ENCODE measurements at regions not wholly inside any gene's neighbourhood (a gene's known extent, or its start where the extent isn't known, plus 50 kb on each side); places are given as distances from the start of the nearest gene placed in this dataset.

GRCh38 chr19:56721714-56722113 is 50.2 kb upstream of the ZNF835 start:
- Mint-ChIP-seq H3K36me3 (ENCODE audit: low read depth) (no peaks in the 10 kb centered on the region), H3K4me3 (no peak overlapping the region), H3K9me3 (peaks cover 65% of the 10 kb centered on the region), H3K27me3 (ENCODE audit: insufficient read depth) (no peaks in the 10 kb centered on the region), H3K27ac (no peak overlapping the region), H3K4me1 (ENCODE audit: low read depth) (no peaks in the 10 kb centered on the region)
- intact Hi-C loops (cut with micrococcal nuclease): no loop called here
- DNase-seq (ENCODE audit: low spot score): no peak
